Stimulated activated naive B cell treated with anti-CD40 and anti-IgM and Interleukin-4, amounts not matched to agents 10 μg/mL and 1 μg/mL and 100 μg/mL, for 72 hours (primary cell): ENCODE measurements at regions not wholly inside any gene's neighbourhood (a gene's known extent, or its start where the extent isn't known, plus 50 kb on each side); places are given as distances from the start of the nearest gene placed in this dataset.
"Not testable (repeated sequence)": the region's sequence is repeated elsewhere in the genome, so short reads cannot be mapped to it uniquely, and the experiment has no call there.

Experiments used
- ATAC-seq, 2 donors: fragments of 150-1000 bp; cut with Tn5 transposase; replicated peaks; 2 replicates each; pipeline ENCODE4 v1.10.0; 2021; ENCODE audit warnings: moderate library complexity in 1 of 2
- DNase-seq: peaks from one replicate; pipeline ENCODE4 v3.0.0; 2021
- H3K27ac Mint-ChIP-seq: one replicate; pipeline ENCODE4 v1.8.0; 2022; ENCODE audit warnings: mild to moderate bottlenecking, mixed read lengths
- H3K27me3 Mint-ChIP-seq, 2 donors: one replicate each; pipeline ENCODE4 v1.8.0; 2022; ENCODE audit warnings: mixed read lengths in 2 of 2
- H3K36me3 Mint-ChIP-seq, 2 donors: one replicate each; pipeline ENCODE4 v1.8.0; 2022; ENCODE audit warnings: mixed read lengths in 2 of 2, mild to moderate bottlenecking in 1 of 2
- H3K4me1 Mint-ChIP-seq, 2 donors: one replicate each; pipeline ENCODE4 v1.8.0; 2022; ENCODE audit warnings: mixed read lengths in 2 of 2, mild to moderate bottlenecking in 1 of 2
- H3K4me3 Mint-ChIP-seq, 2 donors: one replicate each; pipeline ENCODE4 v1.8.0; 2022; ENCODE audit warnings: mild to moderate bottlenecking in 2 of 2, mixed read lengths in 2 of 2, moderate library complexity in 1 of 2
- H3K9me3 Mint-ChIP-seq, 2 donors: one replicate each; pipeline ENCODE4 v1.8.0; 2022; ENCODE audit warnings: mixed read lengths in 2 of 2, mild to moderate bottlenecking in 1 of 2

DNA sequence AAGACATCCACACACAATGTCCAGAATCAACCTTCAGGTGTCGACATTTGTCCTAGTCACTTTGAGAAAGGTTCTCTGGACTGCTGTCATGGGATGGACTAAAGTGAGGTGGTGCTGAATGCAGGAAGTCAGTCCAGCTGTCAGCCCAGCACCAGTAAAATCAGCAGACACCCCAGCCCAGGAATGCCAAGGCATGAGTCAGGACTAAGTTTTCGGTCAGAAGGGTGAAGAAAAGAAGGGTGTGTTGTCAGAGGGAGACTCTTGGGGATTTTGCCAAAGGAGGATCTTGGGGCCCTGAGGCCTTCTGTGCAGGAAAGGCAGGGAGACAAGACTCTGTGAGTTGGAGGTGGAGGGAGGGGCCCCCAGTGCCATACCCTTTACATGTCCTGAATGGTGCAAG is 69.0 kb upstream of the XPA start:
- DNase-seq (no peak), ATAC-seq (no peak)
- Mint-ChIP-seq H3K4me1 (no peaks in the 10 kb centered on the region), H3K36me3 (peaks cover 0 to 1% of the 10 kb centered on the region in 2 donors), H3K27me3 (peaks cover 48 to 60% of the 10 kb centered on the region in 2 donors), H3K4me3 (no peak overlapping the region), H3K9me3 (no peaks in the 10 kb centered on the region), H3K27ac (no peak overlapping the region)

DNA sequence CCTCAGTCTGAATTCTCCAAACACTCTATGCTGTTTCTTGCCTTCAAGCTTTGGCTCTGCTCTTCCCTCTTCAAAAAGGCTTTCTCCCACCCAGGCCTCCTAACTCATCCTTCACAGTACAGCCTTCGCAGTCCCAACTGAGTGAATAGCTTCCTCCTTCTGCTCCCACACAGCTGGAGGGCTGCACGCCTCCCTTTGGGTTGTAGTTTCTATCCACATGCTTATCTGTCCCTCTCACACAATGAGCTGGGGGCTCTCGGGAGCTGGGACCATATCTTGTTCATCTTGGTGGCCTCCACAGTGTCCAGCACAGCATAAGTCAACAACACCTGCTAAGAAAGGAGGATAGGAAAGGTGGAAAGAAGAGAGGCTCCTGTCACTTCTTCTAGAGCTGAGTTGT is 69.5 kb upstream of the XPA start:
- Mint-ChIP-seq H3K27ac (no peak overlapping the region), H3K4me3 (no peak overlapping the region), H3K36me3 (peaks cover 0 to 1% of the 10 kb centered on the region in 2 donors), H3K4me1 (no peaks in the 10 kb centered on the region), H3K27me3 (peaks cover 48 to 59% of the 10 kb centered on the region in 2 donors), H3K9me3 (no peaks in the 10 kb centered on the region)
- no peak for DNase-seq
- no peak for ATAC-seq

DNA sequence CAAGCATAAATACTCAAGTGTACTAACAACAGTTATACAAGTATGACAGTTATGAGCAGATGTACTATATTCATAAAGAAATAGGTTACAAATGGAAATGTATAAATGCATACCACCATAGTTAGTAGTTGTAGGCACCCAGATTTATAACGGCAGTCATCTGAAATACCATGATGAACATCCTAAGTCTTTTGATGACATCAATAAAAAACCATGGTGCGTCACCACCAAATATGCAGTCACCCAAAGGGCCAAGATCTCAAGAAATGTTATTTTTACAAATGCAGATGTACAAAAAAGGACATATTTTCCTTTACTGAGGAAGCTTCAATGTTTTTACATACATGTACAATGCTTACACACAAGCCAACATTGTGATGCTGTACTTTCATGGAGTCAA is 70.8 kb upstream of the XPA start:
- DNase-seq (no peak), ATAC-seq (no peak)
- Mint-ChIP-seq H3K4me1 (no peaks in the 10 kb centered on the region), H3K36me3 (no peaks in the 10 kb centered on the region), H3K27me3 (peaks cover 48 to 51% of the 10 kb centered on the region in 2 donors), H3K9me3 (no peaks in the 10 kb centered on the region), H3K4me3 (no peak overlapping the region), H3K27ac (no peak overlapping the region)

DNA sequence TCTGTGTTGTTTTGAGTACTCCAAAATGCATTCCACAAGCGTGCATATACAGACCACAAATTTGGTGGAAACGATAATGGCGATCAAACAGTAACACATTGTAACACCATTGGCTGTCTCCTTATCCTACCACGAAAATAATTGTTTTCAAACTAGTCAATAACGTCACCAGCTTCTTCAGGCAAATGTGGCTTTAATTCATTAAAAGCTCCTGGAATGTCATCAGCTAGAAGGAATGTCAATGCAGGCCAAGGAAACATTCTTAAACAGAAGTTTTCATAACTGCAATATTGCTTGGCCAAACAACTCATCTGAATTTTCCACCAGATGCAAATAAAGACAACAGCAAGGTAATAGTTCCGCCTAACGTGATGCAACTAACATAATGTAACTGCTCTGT is 71.6 kb upstream of the XPA start:
- no peaks in the 10 kb centered on the region for H3K9me3 Mint-ChIP-seq
- no peak overlapping the region for H3K4me3 Mint-ChIP-seq
- DNase-seq (no peak), ATAC-seq (no peak)
- peaks cover 48 to 54% of the 10 kb centered on the region in 2 donors for H3K27me3 Mint-ChIP-seq
- H3K36me3 Mint-ChIP-seq: no peaks in the 10 kb centered on the region
- no peaks in the 10 kb centered on the region for H3K4me1 Mint-ChIP-seq
- no peak overlapping the region for H3K27ac Mint-ChIP-seq

DNA sequence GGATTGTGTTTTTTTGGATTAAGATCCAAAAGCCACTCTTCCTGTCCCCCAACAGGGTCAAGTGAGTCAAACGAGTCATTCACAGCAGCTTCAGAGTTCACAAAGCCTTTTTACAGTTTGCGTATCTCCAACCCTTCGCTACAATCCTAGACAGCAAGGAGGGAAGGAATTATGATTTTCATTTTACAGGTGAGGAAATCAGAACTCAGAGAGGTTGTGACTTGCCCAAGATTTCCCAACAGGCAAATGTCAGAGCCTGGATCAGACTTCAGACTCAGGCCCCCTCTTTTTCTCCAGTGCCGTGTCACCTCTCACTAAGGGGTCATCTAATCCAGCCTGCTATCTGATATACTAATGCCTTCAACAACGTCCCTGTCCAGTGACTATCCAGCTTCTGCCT is 72.1 kb upstream of the XPA start:
- no peak for DNase-seq
- no peaks in the 10 kb centered on the region for H3K36me3 Mint-ChIP-seq
- no peak for ATAC-seq
- no peaks in the 10 kb centered on the region for H3K9me3 Mint-ChIP-seq
- H3K27ac Mint-ChIP-seq: no peak overlapping the region
- H3K4me1 Mint-ChIP-seq: no peaks in the 10 kb centered on the region
- H3K4me3 Mint-ChIP-seq: no peak overlapping the region
- peaks cover 52 to 57% of the 10 kb centered on the region in 2 donors for H3K27me3 Mint-ChIP-seq

DNA sequence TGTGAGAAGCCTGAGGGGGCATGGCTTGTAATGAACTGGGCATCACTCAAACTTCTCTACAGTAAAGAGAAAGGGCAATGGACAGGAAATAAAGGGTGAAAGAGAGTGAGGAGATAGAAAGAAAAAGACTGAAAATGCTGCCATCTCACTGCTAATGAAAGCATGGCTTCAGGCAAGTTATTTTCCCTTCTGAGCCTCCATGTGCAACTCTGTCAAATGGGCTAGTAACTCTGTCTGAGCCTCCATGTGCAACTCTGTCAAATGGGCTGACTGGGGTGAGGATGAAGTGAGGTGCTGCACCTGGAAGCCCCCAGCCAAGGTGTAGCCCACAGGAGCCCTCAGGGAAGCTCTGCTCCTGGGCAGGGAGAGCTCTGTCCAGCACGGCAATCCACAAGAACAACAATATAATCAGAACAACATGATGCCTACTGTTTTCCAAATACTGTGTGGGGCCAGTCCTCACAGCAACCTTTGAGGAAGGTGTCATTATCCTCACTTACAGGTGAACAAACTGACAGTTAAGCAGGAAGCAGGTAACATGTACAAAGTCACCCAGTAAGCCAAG is 73.8 kb upstream of the XPA start:
- no peaks in the 10 kb centered on the region for H3K9me3 Mint-ChIP-seq
- DNase-seq (no peak), ATAC-seq (no peak)
- H3K36me3 Mint-ChIP-seq: no peaks in the 10 kb centered on the region
- H3K27me3 Mint-ChIP-seq: peaks cover 52 to 61% of the 10 kb centered on the region in 2 donors
- H3K27ac Mint-ChIP-seq: no peak overlapping the region
- H3K4me3 Mint-ChIP-seq: no peak overlapping the region
- H3K4me1 Mint-ChIP-seq: no peaks in the 10 kb centered on the region

DNA sequence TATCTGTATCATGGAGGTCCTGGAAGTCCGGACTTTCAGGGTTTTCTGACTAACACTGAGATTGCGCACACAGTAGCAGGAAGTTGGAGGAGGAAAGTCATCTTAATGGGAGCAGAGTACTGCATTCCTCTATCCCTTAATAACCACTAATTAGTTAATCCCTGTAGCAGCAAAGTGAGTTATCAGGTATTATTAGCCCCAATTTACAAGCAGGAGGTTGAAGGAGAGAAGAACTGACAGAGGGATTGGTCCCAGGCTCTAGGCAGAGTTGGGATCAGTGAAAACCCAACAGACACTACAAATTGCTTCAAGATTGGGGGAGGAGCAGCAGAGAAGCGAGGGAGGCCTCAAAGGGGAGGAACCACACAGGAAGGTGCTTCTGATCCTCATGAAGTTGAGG is 74.5 kb upstream of the XPA start:
- H3K27me3 Mint-ChIP-seq: peaks cover 51 to 63% of the 10 kb centered on the region in 2 donors
- no peak overlapping the region for H3K4me3 Mint-ChIP-seq
- DNase-seq (no peak), ATAC-seq (no peak)
- no peak overlapping the region for H3K27ac Mint-ChIP-seq
- H3K4me1 Mint-ChIP-seq: no peaks in the 10 kb centered on the region
- H3K9me3 Mint-ChIP-seq: no peaks in the 10 kb centered on the region
- H3K36me3 Mint-ChIP-seq: no peaks in the 10 kb centered on the region

DNA sequence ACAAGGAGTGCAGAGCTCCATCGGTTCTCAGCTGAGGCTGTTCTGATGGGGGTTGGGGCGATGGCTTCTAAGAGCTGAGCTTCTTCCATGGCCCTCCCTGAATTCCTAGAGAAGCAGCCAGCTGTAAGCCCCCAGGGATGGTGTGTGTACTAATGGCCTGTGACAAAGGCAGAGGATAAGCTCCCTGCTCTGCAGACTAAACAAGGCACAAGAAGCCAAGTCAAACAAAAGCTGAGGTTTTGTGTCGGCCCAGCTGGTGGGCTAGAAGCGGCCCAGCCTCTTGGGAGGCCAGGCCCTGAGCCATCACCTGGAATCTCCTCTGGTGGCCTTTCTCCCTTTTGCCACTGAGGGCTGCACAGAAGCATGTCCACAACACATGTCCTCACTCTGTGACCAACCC is 75.0 kb upstream of the XPA start:
- H3K9me3 Mint-ChIP-seq: peaks cover 0 to under 1% of the 10 kb centered on the region in 2 donors
- H3K27ac Mint-ChIP-seq: no peak overlapping the region
- H3K27me3 Mint-ChIP-seq: peaks cover 51 to 60% of the 10 kb centered on the region in 2 donors
- ATAC-seq: no peak
- no peak overlapping the region for H3K4me3 Mint-ChIP-seq
- no peak for DNase-seq
- H3K36me3 Mint-ChIP-seq: no peaks in the 10 kb centered on the region
- H3K4me1 Mint-ChIP-seq: no peaks in the 10 kb centered on the region

DNA sequence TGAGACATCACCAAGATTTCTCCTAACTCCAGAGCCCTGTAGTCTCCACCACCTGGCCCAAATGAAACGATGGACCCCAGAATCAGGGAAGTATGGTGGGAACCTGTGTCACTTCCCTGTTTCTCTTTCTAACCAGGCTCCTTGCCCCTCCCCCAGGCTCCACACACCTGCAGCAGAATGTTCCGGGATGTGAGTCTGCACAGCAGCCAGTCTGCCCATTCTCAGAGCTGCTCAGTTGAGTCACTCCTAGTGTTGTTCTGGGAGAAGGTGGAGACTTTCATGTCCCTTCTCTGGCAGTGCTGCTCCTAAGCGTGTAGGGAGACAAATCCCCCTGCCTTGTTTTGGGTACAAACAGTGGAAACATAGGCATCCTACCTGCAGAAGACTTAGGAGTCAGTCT is 76.0 kb upstream of the XPA start:
- H3K4me3 Mint-ChIP-seq: no peak overlapping the region
- no peaks in the 10 kb centered on the region for H3K36me3 Mint-ChIP-seq
- H3K27ac Mint-ChIP-seq: no peak overlapping the region

DNA sequence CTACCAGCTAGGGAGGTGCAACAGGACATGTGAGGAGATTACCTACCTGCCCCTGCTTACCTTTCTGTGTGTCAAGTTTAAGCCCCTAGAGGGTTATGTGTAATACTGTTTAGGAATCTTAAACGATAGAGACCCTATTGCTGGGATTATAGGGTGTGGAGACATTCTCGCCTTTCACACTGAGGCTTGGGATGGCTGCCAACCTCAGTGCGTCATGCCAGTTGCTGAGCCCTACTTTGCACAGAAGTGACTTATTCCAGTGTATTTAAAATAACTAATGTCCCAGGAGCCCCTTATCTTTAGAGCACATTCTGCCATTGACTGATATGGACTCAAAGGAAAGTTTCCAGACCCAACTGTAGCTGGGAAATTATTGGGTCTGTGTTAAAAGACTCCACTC is 76.6 kb upstream of the XPA start:
- no peaks in the 10 kb centered on the region for H3K4me1 Mint-ChIP-seq
- peaks cover 4 to 12% of the 10 kb centered on the region in 2 donors for H3K9me3 Mint-ChIP-seq
- DNase-seq: no peak
- peaks cover 2% of the 10 kb centered on the region in 2 donors for H3K36me3 Mint-ChIP-seq
- H3K27me3 Mint-ChIP-seq: peaks cover 53 to 61% of the 10 kb centered on the region in 2 donors
- ATAC-seq: no peak
- H3K4me3 Mint-ChIP-seq: no peak overlapping the region
- no peak overlapping the region for H3K27ac Mint-ChIP-seq

More for the DNA sequence above, 76.0 kb upstream of the XPA start:
- ATAC-seq: no peak
- DNase-seq: no peak
- no peaks in the 10 kb centered on the region for H3K4me1 Mint-ChIP-seq
- peaks cover 1 to 10% of the 10 kb centered on the region in 2 donors for H3K9me3 Mint-ChIP-seq
- peaks cover 51 to 60% of the 10 kb centered on the region in 2 donors for H3K27me3 Mint-ChIP-seq

DNA sequence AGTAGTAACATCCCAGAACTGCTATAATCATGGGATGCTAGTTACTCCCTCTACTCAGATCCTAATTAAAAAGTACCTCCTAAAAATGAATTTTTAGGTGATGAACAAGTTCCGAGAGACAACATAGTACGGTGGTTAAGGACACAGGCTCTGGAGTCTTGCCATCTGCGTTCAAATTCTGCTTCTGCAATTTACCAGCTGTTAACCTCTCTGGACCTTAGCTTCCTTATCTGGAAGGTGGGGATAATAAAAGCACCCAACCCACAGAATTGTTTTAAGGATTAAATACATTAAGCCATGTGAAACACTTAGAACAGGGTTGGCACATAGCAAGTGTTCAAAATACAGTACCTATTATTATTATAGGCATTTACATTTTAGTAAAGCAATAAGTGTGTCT is 77.5 kb upstream of the XPA start:
- DNase-seq (no peak), ATAC-seq (no peak)
- Mint-ChIP-seq H3K36me3 (peaks cover 5 to 6% of the 10 kb centered on the region in 2 donors), H3K4me3 (no peak overlapping the region), H3K27me3 (peaks cover 49 to 60% of the 10 kb centered on the region in 2 donors), H3K9me3 (peaks cover 10 to 16% of the 10 kb centered on the region in 2 donors), H3K27ac (no peak overlapping the region), H3K4me1 (no peaks in the 10 kb centered on the region)

DNA sequence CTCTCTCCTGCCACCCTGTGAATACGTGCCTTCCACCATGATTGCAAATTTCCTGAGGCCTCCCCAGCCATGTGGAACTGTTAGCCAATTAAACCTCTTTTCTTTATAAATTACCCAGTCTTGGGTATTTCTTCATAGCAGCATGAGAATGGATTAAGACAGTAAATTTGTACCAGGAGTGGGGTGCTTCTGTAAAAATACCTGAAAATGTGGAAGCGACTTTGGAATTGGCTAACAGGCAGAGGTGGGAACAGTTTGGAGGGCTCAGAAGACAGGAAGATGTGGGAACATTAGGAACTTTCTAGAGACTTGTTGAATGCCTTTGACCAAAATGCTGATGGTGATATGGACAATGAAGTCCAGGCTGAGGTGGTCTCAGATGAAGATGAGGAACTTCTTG is 74.3 kb upstream of the FOXE1 start:
- H3K4me1 Mint-ChIP-seq, ATAC-seq, DNase-seq, H3K27ac Mint-ChIP-seq, H3K4me3 Mint-ChIP-seq: not testable (repeated sequence)
- Mint-ChIP-seq H3K27me3 (peaks cover 32 to 43% of the 10 kb centered on the region in 2 donors), H3K36me3 (peaks cover 5 to 10% of the 10 kb centered on the region in 2 donors), H3K9me3 (peaks cover 13 to 16% of the 10 kb centered on the region in 2 donors)

DNA sequence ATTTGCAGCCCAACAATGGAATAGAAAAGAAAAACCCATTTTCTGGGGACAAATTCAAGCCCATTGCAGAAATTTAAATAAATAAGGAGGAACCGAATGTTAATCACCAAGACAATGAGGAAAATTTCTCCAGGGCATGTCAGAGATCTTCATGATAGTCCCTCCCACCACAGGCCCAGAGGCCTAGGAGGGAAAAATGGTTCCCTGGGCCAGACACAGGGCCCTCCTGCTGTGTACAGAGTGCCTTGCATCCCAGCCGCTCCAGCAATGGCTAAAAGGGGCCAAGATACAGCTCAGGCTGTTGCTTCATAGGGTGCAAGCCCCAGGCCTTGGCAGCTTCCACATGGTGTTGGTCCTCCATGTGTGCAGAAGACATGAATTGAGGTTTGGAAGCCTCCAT is 73.4 kb upstream of the FOXE1 start:
- H3K4me3 Mint-ChIP-seq: no peak overlapping the region
- ATAC-seq (no peak), DNase-seq (no peak)
- no peak overlapping the region for H3K27ac Mint-ChIP-seq
- H3K9me3 Mint-ChIP-seq: peaks cover 13 to 16% of the 10 kb centered on the region in 2 donors
- peaks cover 27 to 36% of the 10 kb centered on the region in 2 donors for H3K27me3 Mint-ChIP-seq
- no peaks in the 10 kb centered on the region for H3K4me1 Mint-ChIP-seq
- peaks cover 5 to 10% of the 10 kb centered on the region in 2 donors for H3K36me3 Mint-ChIP-seq

DNA sequence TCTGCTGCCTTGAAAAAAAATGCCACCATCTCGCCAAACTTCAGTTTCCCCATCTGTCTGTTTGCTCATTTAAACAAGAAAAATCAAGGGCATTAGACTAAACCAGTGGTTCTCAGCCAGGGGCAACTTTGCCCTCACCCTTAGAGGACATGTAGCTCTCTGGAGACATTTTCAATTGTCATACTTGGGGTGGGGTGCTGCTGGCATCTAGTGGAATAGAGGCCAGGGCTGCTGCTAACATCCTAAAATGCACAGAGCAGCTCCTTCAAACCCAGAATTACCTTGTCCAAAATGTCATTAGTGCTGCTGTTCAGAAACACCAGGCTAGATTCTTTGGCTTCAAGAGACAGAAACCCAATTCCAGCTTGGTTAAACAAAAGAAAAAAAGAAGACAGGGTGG is 71.1 kb upstream of the FOXE1 start:
- H3K27me3 Mint-ChIP-seq: peaks cover 19 to 26% of the 10 kb centered on the region in 2 donors
- H3K36me3 Mint-ChIP-seq: peaks cover 5 to 10% of the 10 kb centered on the region in 2 donors

DNA sequence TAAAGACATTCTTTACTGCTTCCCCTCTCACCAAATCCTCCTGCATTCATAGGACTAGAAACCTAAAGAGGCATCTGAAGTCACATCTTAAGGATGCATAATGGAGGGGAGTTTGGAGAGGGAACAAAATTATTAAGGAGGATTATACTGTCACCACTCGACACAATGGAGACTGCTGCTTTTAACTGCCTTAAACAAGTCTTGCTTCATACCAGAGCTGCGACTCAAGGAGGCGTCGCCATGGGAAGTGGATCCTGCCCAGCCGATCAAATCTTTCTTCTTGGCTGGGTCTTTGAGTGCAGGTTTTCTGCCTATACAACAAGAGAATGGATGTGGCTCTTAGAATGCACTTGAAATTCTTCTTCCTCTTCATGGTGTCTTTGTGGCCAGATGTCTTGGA is 66.7 kb upstream of the FOXE1 start:
- ATAC-seq (no peak), DNase-seq (no peak)
- Mint-ChIP-seq H3K9me3 (no peaks in the 10 kb centered on the region), H3K36me3 (no peaks in the 10 kb centered on the region), H3K4me3 (no peak overlapping the region), H3K4me1 (no peaks in the 10 kb centered on the region), H3K27ac (no peak overlapping the region), H3K27me3 (peaks cover 18 to 21% of the 10 kb centered on the region in 2 donors)

More for the DNA sequence above, 71.1 kb upstream of the FOXE1 start:
- no peak overlapping the region for H3K27ac Mint-ChIP-seq
- no peak for ATAC-seq
- H3K4me1 Mint-ChIP-seq: no peaks in the 10 kb centered on the region
- peaks cover 13 to 16% of the 10 kb centered on the region in 2 donors for H3K9me3 Mint-ChIP-seq
- no peak overlapping the region for H3K4me3 Mint-ChIP-seq
- no peak for DNase-seq

DNA sequence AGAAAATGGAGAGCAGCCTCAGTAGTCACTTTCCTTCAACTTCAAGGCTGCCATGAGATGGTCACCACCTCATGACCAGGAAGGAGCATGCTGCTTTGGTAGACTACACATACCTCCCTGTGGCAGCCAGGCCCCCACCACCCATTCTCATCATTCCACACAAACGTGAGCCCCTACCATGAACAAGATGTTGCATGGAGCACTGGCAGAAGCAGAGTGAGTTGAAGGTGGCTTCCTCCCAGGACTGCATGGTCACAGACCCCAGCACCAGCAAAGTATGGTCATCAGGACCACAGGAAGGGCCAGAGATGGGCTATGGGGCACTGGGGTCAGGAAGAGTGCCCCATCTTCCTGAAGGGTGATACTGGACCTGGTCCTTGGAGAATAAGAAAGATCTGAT is 65.5 kb upstream of the FOXE1 start:
- ATAC-seq: no peak
- no peak overlapping the region for H3K4me3 Mint-ChIP-seq
- H3K4me1 Mint-ChIP-seq: no peaks in the 10 kb centered on the region
- no peaks in the 10 kb centered on the region for H3K9me3 Mint-ChIP-seq
- H3K27me3 Mint-ChIP-seq: peaks cover 8 to 16% of the 10 kb centered on the region in 2 donors
- no peaks in the 10 kb centered on the region for H3K36me3 Mint-ChIP-seq
- no peak for DNase-seq
- no peak overlapping the region for H3K27ac Mint-ChIP-seq
